ENCODE measurements at regions not wholly inside any gene's neighbourhood (a gene's known extent, or its start where the extent isn't known, plus 50 kb on each side); places are given as distances from the start of the nearest gene placed in this dataset.

GRCh38 chr21:15241997-15242736, 177.4 kb upstream of the NRIP1 start:
- no peak for DNase-seq (ENCODE audit: low spot score)

DNA sequence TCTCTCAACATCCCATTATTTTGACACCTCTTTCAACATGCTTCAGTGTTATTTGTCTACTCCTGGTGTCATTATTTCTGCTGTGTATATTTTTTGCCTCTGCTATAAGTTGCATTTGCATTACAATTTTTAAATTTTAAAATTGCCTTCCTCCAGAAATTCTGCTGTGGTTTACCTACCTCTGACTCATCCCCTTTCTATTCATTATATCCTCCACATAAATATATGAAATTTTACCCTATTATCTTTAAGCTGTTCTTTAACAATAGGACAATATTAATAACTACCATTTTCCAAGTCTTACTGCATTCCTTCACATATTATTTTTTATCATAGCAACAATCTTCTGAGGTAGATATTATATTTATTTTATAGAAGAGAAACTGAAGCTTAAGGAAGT, 178.1 kb upstream of the NRIP1 start:
- DNase-seq (ENCODE audit: low spot score), result no peak

GRCh38 chr21:15243406-15243805, 178.6 kb upstream of the NRIP1 start:
- no peak for DNase-seq (ENCODE audit: low spot score)

DNA sequence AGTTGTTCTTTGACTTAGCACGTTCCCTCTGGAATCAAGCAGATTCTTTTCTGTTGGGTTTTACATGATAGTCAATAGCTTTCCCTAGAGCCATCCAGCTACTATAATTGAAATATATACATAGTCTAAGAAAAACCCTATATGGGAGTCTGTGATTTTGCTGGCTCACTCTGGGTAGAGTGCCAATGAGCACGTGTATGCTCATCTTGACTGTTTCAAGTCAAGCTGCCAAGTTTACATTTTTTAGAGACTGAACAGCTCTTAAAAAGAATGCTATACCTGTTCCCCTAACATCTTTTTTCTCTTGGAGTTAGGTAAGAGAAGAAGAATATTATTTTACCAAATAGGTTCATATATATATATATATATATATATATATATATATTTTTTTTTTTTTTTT, 182.8 kb upstream of the NRIP1 start:
- DNase-seq (ENCODE audit: low spot score), result no peak

- DNase-seq (ENCODE audit: low spot score), result no peak
These were observed 184.6 kb upstream of the NRIP1 start for GRCh38 chr21:15249285-15249993.

DNA sequence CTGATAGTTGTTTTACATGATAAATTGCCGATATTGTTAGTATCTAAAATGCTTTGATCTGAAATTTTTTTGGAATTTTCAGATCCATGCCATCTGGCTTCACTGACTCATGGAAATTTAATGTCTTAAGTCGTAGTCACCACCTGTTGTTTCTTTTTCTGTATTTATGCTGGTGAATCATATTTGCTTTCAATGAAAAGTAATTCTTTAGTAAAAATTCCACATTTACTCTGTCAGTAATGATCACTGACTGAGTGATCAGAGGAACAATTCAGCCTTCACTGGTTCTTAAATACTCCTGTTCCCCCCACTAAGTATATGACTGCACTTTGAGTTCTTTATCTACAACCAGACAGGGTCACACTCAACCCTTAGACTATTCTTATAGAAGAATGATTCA, 185.6 kb upstream of the NRIP1 start:
- DNase-seq (ENCODE audit: low spot score), result no peak

DNA sequence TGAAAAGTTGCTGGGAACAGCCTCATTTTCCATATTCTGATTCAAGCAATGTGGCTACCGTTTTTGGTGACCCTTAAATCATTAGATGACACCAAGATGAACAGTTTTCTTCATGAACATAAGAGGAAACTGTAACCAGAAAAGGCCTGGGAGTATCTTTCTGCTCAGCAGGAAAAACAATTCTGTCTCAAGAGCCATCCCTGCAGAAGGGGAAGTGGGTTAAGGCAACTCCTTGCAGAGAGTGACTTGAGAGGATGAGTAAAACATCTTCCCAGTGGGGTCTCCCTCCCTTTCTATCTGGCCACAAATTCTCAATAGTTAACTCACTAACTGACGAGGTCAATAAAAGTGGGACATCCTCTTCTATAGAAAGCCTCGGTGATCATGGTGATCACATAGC, 187.6 kb upstream of the NRIP1 start:
- no peak for DNase-seq (ENCODE audit: low spot score)

DNA sequence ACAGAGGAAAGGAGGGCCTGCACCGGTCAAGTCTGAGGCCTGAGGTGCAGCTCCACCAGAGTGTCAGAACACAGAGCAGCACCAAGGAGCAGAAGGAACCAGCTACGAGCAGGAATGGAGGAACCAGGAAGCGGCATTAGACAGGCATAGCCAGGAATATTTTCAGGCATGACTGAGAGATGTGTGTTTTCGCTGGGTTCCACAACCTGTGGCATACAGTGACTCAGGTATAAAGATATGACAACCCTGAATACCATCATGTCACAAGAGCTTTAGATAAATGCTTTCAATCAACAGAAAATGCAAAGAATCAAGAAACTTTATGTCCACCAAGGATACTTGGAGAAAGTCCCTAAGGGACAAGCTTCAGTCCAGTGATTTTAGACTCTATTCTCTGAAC, 189.3 kb upstream of the NRIP1 start:
- DNase-seq (ENCODE audit: low spot score), result no peak

DNA sequence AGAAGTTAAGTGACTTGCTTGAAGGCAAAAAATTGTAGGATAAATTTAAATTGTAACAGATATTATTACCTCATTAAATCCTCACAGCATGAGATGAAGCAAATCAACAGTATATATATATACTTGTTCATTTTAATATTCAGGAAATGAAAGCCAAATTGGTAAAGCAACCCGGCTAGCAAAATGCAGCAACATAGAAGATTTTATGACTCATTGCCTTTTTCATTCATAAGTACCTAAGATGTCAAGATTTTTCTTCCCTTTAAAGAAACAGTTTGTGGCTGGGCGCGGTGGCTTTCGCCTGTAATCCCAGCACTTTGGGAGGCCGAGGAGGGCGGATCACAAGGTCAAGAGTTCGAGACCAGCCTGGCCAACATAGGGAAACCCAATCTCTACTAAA, 190.5 kb upstream of the NRIP1 start:
- no peak for DNase-seq (ENCODE audit: low spot score)

GRCh38 chr21:15255763-15256162, 191.0 kb upstream of the NRIP1 start:
- DNase-seq (ENCODE audit: low spot score), result no peak

GRCh38 chr21:15256996-15257395, 192.2 kb upstream of the NRIP1 start:
- no peak for DNase-seq (ENCODE audit: low spot score)

- DNase-seq (ENCODE audit: low spot score), result no peak
These were observed 192.8 kb upstream of the NRIP1 start for GRCh38 chr21:15257646-15258045.

DNA sequence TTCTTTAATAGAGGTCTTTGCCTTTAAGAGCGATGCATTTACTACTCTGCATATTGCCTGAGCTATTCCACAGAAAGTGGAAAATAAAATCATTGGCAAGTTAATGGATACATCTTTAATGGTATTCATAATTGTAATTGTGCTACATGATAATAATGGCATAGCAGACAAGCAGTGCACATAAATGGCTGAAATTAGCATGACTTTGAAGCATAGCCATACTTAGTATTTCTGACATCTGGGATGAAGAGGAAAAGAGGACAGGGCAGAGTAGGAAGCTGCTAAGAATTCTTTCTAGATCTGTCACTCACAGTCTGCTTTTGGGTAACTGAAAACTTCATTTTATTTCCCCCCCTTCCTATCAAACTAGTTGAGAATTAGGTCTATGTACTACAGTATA, 195.0 kb upstream of the NRIP1 start:
- no peak for DNase-seq (ENCODE audit: low spot score)

DNA sequence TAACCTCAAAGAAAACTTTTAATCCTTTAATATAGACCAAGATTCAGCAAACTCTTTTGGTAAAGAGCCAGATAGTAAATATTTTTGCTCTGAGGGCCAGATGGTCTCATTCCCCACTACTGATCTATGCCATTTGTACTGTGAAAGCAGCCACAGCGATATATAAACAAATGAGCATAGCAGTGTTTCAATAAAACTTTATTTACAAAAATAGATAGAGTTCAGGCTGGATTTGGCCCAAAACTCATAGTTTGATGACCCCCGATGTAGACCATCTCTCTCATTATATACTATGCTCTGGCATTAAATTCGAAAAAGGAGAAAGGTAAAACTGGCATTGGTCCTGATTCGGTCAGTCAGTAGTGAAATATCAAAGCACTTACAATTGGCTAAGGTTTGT, 195.8 kb upstream of the NRIP1 start:
- no peak for DNase-seq (ENCODE audit: low spot score)

GRCh38 chr21:15264084-15264665, 199.4 kb upstream of the NRIP1 start:
- no peak for DNase-seq (ENCODE audit: low spot score)

DNA sequence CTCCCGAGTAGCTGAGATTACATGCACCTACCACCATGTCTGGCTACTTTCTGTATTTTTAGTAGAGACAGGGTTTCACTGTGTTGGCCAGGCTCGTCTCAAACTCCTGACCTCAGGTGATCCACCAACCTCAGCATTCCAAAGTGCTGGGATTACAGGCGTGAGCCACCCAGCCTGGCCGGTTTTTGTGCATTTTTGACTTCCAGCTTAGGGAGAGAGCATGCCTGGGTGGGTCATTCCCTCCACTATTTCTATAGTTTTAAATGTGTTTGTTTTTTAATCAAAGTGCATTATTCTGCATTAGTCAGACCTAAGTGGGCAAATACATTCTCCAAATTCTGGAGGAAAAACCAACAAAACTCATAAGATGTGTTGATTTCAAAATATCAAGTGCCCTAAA, 207.4 kb upstream of the NRIP1 start:
- DNase-seq (ENCODE audit: low spot score), result no peak

GRCh38 chr21:15272591-15272990, 207.8 kb upstream of the NRIP1 start:
- DNase-seq (ENCODE audit: low spot score), result no peak

DNA sequence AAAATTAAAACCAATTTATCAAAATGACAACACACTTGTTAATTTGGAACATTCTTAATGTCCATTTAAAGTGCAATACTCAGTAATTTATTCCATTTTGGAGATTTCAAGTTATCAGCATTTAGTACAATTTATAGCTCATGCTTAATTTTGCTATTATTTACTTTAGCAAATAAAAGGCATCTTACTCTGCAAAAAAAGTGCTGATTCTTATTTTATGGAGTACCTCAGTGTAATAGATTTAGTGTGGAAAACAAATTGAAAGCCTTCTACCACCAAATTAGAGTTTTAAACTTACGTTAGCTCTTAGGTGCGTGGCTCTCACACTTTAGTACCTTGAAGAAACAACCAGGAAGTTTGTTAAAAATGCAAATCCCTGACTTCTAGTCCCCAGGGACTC, 208.4 kb upstream of the NRIP1 start:
- DNase-seq (ENCODE audit: low spot score), result no peak

DNA sequence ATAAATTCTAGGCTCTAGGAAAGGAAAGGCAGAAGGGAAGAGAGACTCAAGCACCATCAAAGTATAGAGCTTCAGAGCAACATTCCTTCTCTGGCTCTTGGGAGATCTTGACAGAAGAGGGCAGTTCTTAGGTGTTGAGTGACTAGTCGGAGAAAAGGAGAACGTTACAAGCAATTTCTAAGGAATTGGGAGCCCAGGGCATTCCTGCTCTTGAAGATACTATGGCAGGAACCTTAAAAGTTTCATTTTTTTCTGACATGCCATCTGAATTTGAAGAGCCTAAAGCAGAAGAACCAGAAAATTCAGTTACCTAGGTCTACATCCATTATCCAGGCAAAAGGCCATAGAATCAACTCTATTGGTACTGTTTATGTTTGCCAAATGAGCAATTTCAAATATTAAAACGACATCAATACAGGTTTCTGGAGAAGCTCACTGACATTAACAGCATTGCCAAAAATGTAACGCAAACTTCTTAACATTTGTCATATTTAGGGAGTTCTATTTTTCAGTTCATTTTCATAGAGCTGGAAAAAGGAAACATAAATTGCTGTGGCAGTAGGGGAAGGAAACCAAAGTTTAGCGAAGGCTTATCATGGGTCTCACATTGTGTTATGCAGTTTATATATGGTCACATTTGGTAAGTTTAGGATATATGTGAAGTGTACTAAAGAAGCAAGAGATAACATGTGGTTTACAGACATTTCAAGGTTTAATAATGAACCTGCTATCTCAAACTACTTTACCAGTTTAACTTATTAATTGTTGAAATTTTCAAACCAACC, 210.1 kb upstream of the NRIP1 start:
- no peak for DNase-seq (ENCODE audit: low spot score)

- DNase-seq (ENCODE audit: low spot score), result no peak
These were observed 210.9 kb upstream of the NRIP1 start for GRCh38 chr21:15275615-15276235.

DNA sequence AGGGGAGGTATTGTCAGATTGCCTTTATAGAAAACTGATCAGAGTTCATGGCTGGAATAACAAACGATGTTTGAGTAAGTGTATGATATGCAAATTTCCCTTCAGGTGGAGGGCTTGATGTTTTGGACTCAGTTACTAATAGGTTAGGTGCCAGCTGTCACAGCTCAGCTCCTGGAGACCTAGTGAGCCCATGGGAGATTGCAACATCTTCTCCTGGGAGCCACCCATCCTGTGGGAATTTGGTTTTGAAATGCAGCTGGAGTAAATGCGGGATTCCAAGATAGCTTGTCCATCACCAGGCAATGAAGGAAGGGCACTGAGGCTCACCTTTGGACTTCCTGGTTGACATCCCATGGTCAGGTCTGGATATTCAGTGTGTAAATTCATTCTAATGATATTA, 211.4 kb upstream of the NRIP1 start:
- DNase-seq (ENCODE audit: low spot score), result no peak

DNA sequence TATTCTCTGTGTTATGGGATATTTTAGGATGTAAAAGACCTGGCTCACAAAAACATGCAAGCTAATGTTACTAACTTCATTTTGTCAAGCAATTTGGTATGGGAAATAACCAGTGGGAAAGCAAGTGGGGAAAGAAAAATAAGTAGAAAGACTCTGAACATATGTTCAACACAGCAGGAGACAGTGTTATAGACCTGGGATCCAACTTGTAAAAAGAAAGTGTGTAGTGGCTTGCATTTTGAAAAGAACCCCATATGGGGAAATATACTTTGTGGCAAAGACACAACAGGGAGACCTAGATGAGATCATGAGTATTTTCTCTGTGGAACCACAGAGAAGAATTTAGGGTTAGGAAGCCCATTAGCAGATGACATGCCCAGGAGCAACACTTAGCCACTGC, 212.7 kb upstream of the NRIP1 start:
- DNase-seq (ENCODE audit: low spot score), result no peak
